PC-3 (cell line): ENCODE measurements at regions not wholly inside any gene's neighbourhood (a gene's known extent, or its start where the extent isn't known, plus 50 kb on each side); places are given as distances from the start of the nearest gene placed in this dataset.

Experiments
- ATAC-seq: fragments of 200-7000 bp; cut with Tn5 transposase; 2 replicates; pipeline ENCODE4 v1.9.1; 2020; ENCODE audit warnings: mild to moderate bottlenecking, moderate library complexity
- BruUV-seq: library from RNA; stranded (reverse); fragments of 400-500 nt; replicated peaks from 2 replicates; lab custom pipeline; 2021; lab: Mats Ljungman, UMichigan
- CTCF ChIA-PET: fragments of 300-600 bp; sonication (Branson Sonifier 250); formaldehyde crosslinking; loops from one replicate; lab custom pipeline; 2022; ENCODE audit warnings: antibody characterized with exemption; lab: Charles Lee
- POLR2A ChIA-PET: fragments of 300-600 bp; sonication (Branson Sonifier 250); formaldehyde crosslinking; loops from one replicate; lab custom pipeline; 2022; ENCODE audit warnings: antibody characterized with exemption; ENCODE audit not compliant: unreplicated experiment; lab: Charles Lee
- DNase-seq: peaks from one replicate; pipeline ENCODE4 v3.0.0-alpha.2; 2015
- H2AFZ ChIP-seq: fragments of 300-600 bp; sonication (generic); 2 replicates; pipeline ENCODE4 v1.6.0; 2016; ENCODE audit warnings: antibody characterized with exemption, low read length
- H3F3A ChIP-seq: fragments of 300-600 bp; sonication (generic); one replicate; pipeline ENCODE4 v1.6.0; 2017; ENCODE audit warnings: antibody characterized with exemption, low read length, control low read depth, mild to moderate bottlenecking; ENCODE audit not compliant: unreplicated experiment
- H3K27ac ChIP-seq: fragments of 300-600 bp; sonication (generic); 2 replicates; pipeline ENCODE4 v1.5.1; 2016; ENCODE audit warnings: mild to moderate bottlenecking, low read length
- H3K27me3 ChIP-seq: fragments of 300-600 bp; sonication (generic); 2 replicates; pipeline ENCODE4 v1.6.1; 2016; ENCODE audit warnings: low read length, mixed read lengths
- H3K36me3 ChIP-seq: fragments of 300-600 bp; sonication (generic); 2 replicates; pipeline ENCODE4 v1.6.1; 2016; ENCODE audit warnings: low read depth, mixed run types, low read length, mixed read lengths
- H3K4me1 ChIP-seq: fragments of 300-600 bp; sonication (generic); 2 replicates; pipeline ENCODE4 v1.5.1; 2016; ENCODE audit warnings: low read length; ENCODE audit not compliant: insufficient read depth
- H3K4me2 ChIP-seq: fragments of 300-600 bp; sonication (generic); 2 replicates; pipeline ENCODE4 v1.6.0; 2016; ENCODE audit warnings: low read length
- H3K4me3 ChIP-seq: fragments of 300-600 bp; sonication (generic); 2 replicates; pipeline ENCODE4 v1.5.1; 2016; ENCODE audit warnings: mild to moderate bottlenecking, low read length, mixed read lengths
- H3K79me2 ChIP-seq: fragments of 300-600 bp; sonication (generic); 2 replicates; pipeline ENCODE4 v1.6.1; 2017; ENCODE audit warnings: low read length, mixed read lengths
- H3K9ac ChIP-seq: fragments of 300-600 bp; sonication (generic); 2 replicates; pipeline ENCODE4 v1.6.0; 2016; ENCODE audit warnings: mild to moderate bottlenecking, low read length
- H3K9me2 ChIP-seq: fragments of 300-600 bp; sonication (generic); replicated peaks from 2 replicates; pipeline ENCODE4 v1.6.1; 2016; ENCODE audit warnings: mixed run types, low read length, mixed read lengths
- H3K9me3 ChIP-seq: fragments of 300-600 bp; sonication (generic); 2 replicates; pipeline ENCODE4 v1.6.1; 2016; ENCODE audit warnings: low read length, mixed read lengths
- H4K20me1 ChIP-seq: fragments of 300-600 bp; sonication (generic); 2 replicates; pipeline ENCODE4 v1.6.1; 2016; ENCODE audit warnings: low read length, mixed read lengths
- EZH2 ChIP-seq: fragments of 300-600 bp; sonication (generic); IDR thresholded peaks from one replicate; pipeline ENCODE4 v1.6.1; 2017; ENCODE audit warnings: antibody characterized with exemption, mild to moderate bottlenecking, low read length; ENCODE audit not compliant: unreplicated experiment
- EZH2phosphoT487 ChIP-seq: fragments of 300-600 bp; sonication (generic); IDR thresholded peaks from 2 replicates; pipeline ENCODE4 v1.6.1; 2018; ENCODE audit warnings: mild to moderate bottlenecking, antibody characterized with exemption, low read length, borderline replicate concordance
- intact Hi-C: fragments of 100-400 bp; cut with micrococcal nuclease; formaldehyde crosslinking; loops from 2 replicates; pipeline ENCODE4 v1.9.0; 2023
- TF ChIP-seq, protein P1 (sequence below): fragments of 300-600 bp; sonication (generic); conservative IDR thresholded peaks from 2 replicates; pipeline ENCODE4 v1.5.1; 2017; ENCODE audit warnings: antibody characterized with exemption, low read depth, mild to moderate bottlenecking, low read length

DNA sequence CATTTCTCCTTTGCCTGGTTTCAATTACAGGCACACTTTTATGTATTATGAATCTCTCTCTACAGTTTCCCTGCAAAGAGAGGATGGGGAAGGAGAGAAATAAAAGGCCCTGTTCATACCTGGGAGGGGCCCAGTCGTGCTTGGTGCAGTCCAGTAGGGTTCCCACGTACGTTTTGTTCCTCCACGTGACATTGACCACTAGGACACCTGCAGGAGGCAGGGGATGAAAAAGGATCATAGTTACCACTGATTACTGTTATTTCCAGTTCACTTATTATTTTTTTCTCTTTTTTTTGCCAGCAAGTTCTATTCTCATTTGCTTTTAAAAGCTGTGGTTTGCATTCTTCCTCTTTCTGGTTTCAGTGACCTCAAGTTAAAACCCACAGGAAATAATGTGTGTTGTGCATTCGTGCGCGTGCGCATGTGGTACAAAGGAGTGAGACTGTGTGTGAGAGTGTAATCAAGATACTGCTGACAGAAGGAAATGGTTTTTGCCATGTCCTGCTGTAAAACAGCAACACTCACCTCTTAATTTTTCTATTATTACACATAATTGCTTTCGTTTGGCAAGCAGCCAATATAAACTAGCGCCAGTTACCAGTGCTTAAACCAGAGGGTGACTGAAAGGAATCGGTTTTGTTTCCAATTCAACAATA lies 96.8 kb downstream of the ZNF608 start:
- Histone ChIP-seq H3K9me3 (no peaks in the 10 kb centered on the region), H3K27me3 (no peaks in the 10 kb centered on the region), H3F3A (no peaks in the 10 kb centered on the region), H3K79me2 (no peaks in the 10 kb centered on the region), H2AFZ (no peak overlapping the region), H3K4me2 (peak overlapping the region; percentile 90), H3K9ac (no peak overlapping the region), H3K27ac (0 out of 2 replicates have a peak overlapping the region, but pooled peaks have one; percentile 10), H3K4me1 (peaks cover 32% of the 10 kb centered on the region), H4K20me1 (no peaks in the 10 kb centered on the region), H3K4me3 (peak overlapping the region; percentile 29; the same call in 1 of the 2 replicates), H3K36me3 (no peaks in the 10 kb centered on the region), H3K9me2 (no peaks in the 10 kb centered on the region)
- intact Hi-C loops: loop anchor here (5.0 to 10.0 kb wide), 6 partner anchors 235 to 835 kb away; no protein-coding TSS in a partner anchor
- no TSS peak for BruUV-seq
- CTCF ChIA-PET: no interaction called here
- TF ChIP-seq, protein P1, sequence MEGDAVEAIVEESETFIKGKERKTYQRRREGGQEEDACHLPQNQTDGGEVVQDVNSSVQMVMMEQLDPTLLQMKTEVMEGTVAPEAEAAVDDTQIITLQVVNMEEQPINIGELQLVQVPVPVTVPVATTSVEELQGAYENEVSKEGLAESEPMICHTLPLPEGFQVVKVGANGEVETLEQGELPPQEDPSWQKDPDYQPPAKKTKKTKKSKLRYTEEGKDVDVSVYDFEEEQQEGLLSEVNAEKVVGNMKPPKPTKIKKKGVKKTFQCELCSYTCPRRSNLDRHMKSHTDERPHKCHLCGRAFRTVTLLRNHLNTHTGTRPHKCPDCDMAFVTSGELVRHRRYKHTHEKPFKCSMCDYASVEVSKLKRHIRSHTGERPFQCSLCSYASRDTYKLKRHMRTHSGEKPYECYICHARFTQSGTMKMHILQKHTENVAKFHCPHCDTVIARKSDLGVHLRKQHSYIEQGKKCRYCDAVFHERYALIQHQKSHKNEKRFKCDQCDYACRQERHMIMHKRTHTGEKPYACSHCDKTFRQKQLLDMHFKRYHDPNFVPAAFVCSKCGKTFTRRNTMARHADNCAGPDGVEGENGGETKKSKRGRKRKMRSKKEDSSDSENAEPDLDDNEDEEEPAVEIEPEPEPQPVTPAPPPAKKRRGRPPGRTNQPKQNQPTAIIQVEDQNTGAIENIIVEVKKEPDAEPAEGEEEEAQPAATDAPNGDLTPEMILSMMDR: no peak
- TF ChIP-seq EZH2phosphoT487 (no peak), EZH2 (no peak)
- POLR2A ChIA-PET: no interaction called here
- DNase-seq (peak; percentile 70), ATAC-seq (peak; percentile 45)

DNA sequence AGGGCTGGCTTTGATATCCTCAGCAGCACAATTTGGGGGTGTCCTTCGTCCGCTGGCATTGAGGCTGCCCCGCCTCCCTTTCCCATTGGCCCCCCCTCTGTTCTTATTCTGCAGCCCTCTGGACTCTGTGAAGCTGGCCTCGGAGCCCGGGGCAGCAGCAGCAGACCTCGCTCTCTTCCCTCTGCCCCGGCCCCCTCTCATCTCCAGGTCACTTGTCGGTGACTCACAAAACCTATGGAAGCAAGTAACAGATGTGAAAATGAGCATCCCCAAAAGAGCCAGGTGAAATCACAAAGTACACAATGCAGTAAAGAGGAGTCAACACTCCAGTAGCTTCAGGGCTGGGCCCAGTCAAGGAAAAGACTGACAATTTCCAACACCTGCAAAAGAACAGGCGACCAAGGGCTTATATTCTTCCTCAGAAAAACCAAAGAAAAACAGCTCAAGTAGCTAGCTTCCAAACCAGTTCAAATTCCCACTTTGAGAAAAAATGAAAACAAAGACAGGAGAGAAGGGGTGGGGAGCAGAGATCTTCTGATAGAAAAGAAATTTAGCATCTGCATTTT lies 97.5 kb downstream of the ZNF608 start:
- Histone ChIP-seq H3K79me2 (no peaks in the 10 kb centered on the region), H3K9me2 (no peaks in the 10 kb centered on the region), H3K27ac (0 out of 2 replicates have a peak overlapping the region, but pooled peaks have one; percentile 10), H4K20me1 (no peaks in the 10 kb centered on the region), H3K4me3 (no peak overlapping the region), H3K4me2 (peak overlapping the region; percentile 90), H3K36me3 (no peaks in the 10 kb centered on the region), H3F3A (no peaks in the 10 kb centered on the region), H3K27me3 (no peaks in the 10 kb centered on the region), H3K4me1 (peaks cover 32% of the 10 kb centered on the region), H3K9ac (no peak overlapping the region), H3K9me3 (no peaks in the 10 kb centered on the region), H2AFZ (no peak overlapping the region)
- POLR2A ChIA-PET: no interaction called here
- BruUV-seq: no TSS peak
- ATAC-seq (no peak), DNase-seq (no peak)
- TF ChIP-seq EZH2phosphoT487: no peak
- TF ChIP-seq EZH2: no peak
- TF ChIP-seq, protein P1: no peak
- CTCF ChIA-PET: no interaction called here
- intact Hi-C loops: no loop called here

DNA sequence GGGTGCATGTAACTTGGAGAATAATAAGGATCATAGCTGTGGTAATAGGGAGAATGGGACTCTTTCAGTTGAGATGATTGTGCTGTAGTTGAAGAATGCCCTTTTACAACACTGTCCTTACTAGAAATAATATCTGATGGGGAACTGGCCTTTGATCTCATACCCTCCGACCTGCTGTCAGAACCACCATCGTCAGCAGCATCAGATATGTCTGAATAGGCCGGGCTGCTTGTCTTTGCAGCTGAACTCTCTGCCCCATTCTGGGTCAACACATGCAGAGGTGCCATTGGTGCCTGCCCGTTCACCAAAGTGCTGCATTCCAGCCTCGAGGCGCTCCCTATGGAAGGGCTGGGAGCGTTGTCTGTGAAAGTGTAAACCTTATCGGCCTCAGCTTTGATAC lies 99.1 kb downstream of the ZNF608 start:
- CTCF ChIA-PET: no interaction called here
- POLR2A ChIA-PET: no interaction called here
- intact Hi-C loops: no loop called here

More for the DNA sequence above, 99.1 kb downstream of the ZNF608 start:
- H3F3A ChIP-seq: no peaks in the 10 kb centered on the region
- H2AFZ ChIP-seq: no peak overlapping the region
- H3K9ac ChIP-seq: no peak overlapping the region
- H3K36me3 ChIP-seq: no peaks in the 10 kb centered on the region
- H3K4me2 ChIP-seq: no peak overlapping the region
- H3K9me3 ChIP-seq: no peaks in the 10 kb centered on the region
- no peaks in the 10 kb centered on the region for H4K20me1 ChIP-seq
- H3K27ac ChIP-seq: no peak overlapping the region
- no peaks in the 10 kb centered on the region for H3K27me3 ChIP-seq
- H3K4me1 ChIP-seq: peaks cover 31% of the 10 kb centered on the region
- no peaks in the 10 kb centered on the region for H3K9me2 ChIP-seq
- no peak for TF ChIP-seq EZH2phosphoT487
- no peak for TF ChIP-seq EZH2
- TF ChIP-seq, protein P1: no peak
- H3K4me3 ChIP-seq: no peak overlapping the region
- DNase-seq (no peak), ATAC-seq (no peak)
- no TSS peak for BruUV-seq
- no peaks in the 10 kb centered on the region for H3K79me2 ChIP-seq
